ENCODE measurements at regions not wholly inside any gene's neighbourhood (a gene's known extent, or its start where the extent isn't known, plus 50 kb on each side); places are given as distances from the start of the nearest gene placed in this dataset.

- CTCF ChIA-PET: no interaction called here
- no peak for FAIRE-seq
- BruUV-seq (replicated peaks): no TSS peak
These were observed 345.6 kb upstream of the AJAP1 start for GRCh38 chr1:4308806-4309205.

More at GRCh38 chr1:4308806-4309205, 345.6 kb upstream of the AJAP1 start:
- no peaks in the 10 kb centered on the region for H3K36me3 ChIP-seq (ENCODE audit: control insufficient read depth in 2 of 2, extremely low read depth in 1 of 2, insufficient read depth in 2 of 2, low read length in 2 of 2)
- H3K4me2 ChIP-seq (ENCODE audit: insufficient read depth, low read length): no peak overlapping the region
- H3K27ac ChIP-seq (ENCODE audit: insufficient read depth, low read depth, low read length): no peak overlapping the region
- dilution Hi-C loops (cut with MboI; ENCODE audit: extremely low pct_ligation_motif_present, low sequenced_read_pairs): no loop called here
- no peaks in the 10 kb centered on the region for H3K9me1 ChIP-seq (replicated peaks; ENCODE audit: control insufficient read depth, extremely low read depth, insufficient read depth, low read length)
- H3K4me3 ChIP-seq (replicated peaks in 1 of 3; ENCODE audit: insufficient read depth in 1 of 3, low read depth in 1 of 3, low read length in 3 of 3): no peak overlapping the region
- no peak overlapping the region for H3K9ac ChIP-seq (replicated peaks; ENCODE audit: extremely low read depth, insufficient read depth, low read length)
- no peaks in the 10 kb centered on the region for H3K79me2 ChIP-seq (ENCODE audit: control insufficient read depth, insufficient read depth, low read length)
- DNase-seq (ENCODE audit: low read depth, low spot score): no peak
- H4K20me1 ChIP-seq (replicated peaks; ENCODE audit: control insufficient read depth, extremely low read depth, insufficient read depth, low read length): no peaks in the 10 kb centered on the region
- peaks cover 7% of the 10 kb centered on the region for H3K9me3 ChIP-seq (replicated peaks; ENCODE audit: control insufficient read depth, insufficient read depth, low read length)
- TF ChIP-seq FOS (IDR thresholded peaks at IDR 0.05; ENCODE audit: borderline replicate concordance, insufficient read depth, low read length): no peak
- TF ChIP-seq MYC (IDR thresholded peaks at IDR 0.05; ENCODE audit: low read depth, low read length): no peak
- no peak for TF ChIP-seq EZH2 (IDR thresholded peaks at IDR 0.05; ENCODE audit: borderline replicate concordance, low read depth, low read length, severe bottlenecking)
- no peak for TF ChIP-seq MAX (IDR thresholded peaks at IDR 0.05; ENCODE audit: insufficient read depth, insufficient read length)
- no peak for TF ChIP-seq JUN (IDR thresholded peaks at IDR 0.05; ENCODE audit: borderline replicate concordance, insufficient read depth, insufficient read length, low read depth)
- no peak for TF ChIP-seq CTCF (IDR thresholded peaks at IDR 0.05; ENCODE audit: extremely low read depth in 1 of 2, insufficient read depth in 1 of 2, low read depth in 1 of 2, low read length in 2 of 2)
- TF ChIP-seq POLR2A (IDR thresholded peaks at IDR 0.05; ENCODE audit: low read depth, low read length): no peak
- no peak for TF ChIP-seq GATA2 (IDR thresholded peaks at IDR 0.05; ENCODE audit: insufficient read depth, insufficient read length, low read depth, low read length)
- no peak for TF ChIP-seq POLR2AphosphoS5 (IDR thresholded peaks at IDR 0.05; ENCODE audit: insufficient read depth, low read depth, low read length)
- no peaks in the 10 kb centered on the region for H3K4me1 ChIP-seq (ENCODE audit: control insufficient read depth, extremely low read depth, insufficient read depth, low read length)
- POLR2A ChIA-PET: no interaction called here
- no peak overlapping the region for H2AFZ ChIP-seq (ENCODE audit: low read depth, low read length)
- intact Hi-C loops (cut with micrococcal nuclease): no loop called here
- H3K27me3 ChIP-seq (ENCODE audit: control insufficient read depth in 2 of 2, insufficient read depth in 2 of 2, low read length in 2 of 2): no peaks in the 10 kb centered on the region
